ENCODE measurements at regions not wholly inside any gene's neighbourhood (a gene's known extent, or its start where the extent isn't known, plus 50 kb on each side); places are given as distances from the start of the nearest gene placed in this dataset.
"Not testable (repeated sequence)": the region's sequence is repeated elsewhere in the genome, so short reads cannot be mapped to it uniquely, and the experiment has no call there.

- no peak for DNase-seq
Observed at GRCh38 chr7:142698429-142698828, 50.8 kb upstream of the PRSS1 start.

GRCh38 chr7:142697270-142697669 lies 52.0 kb upstream of the PRSS1 start:
- no peak for DNase-seq

GRCh38 chr7:142696456-142697179 lies 52.7 kb upstream of the PRSS1 start:
- DNase-seq = no peak

GRCh38 chr7:142693911-142694310 lies 55.4 kb upstream of the PRSS1 start:
- DNase-seq = no peak

- no peak for DNase-seq
Observed at GRCh38 chr7:142690554-142691182, 58.6 kb upstream of the PRSS1 start.

- no peak for DNase-seq
Observed at GRCh38 chr7:142689439-142690120, 59.7 kb upstream of the PRSS1 start.

- no peak for DNase-seq
Observed at GRCh38 chr7:142685877-142686508, 63.3 kb upstream of the PRSS1 start.

- no peak for DNase-seq
Observed at GRCh38 chr7:142681314-142682092, 67.8 kb upstream of the PRSS1 start.

- DNase-seq = no peak
Observed at GRCh38 chr7:142671506-142671905, 77.8 kb upstream of the PRSS1 start.

GRCh38 chr7:142670511-142670910 lies 78.8 kb upstream of the PRSS1 start:
- no peak for DNase-seq

GRCh38 chr7:142669074-142669654 lies 80.1 kb upstream of the PRSS1 start:
- no peak for DNase-seq

- DNase-seq = no peak
Observed at GRCh38 chr7:142668495-142668894, 80.8 kb upstream of the PRSS1 start.

GRCh38 chr7:142657376-142657775 lies 91.9 kb upstream of the PRSS1 start:
- DNase-seq = no peak

- DNase-seq = no peak
Observed at GRCh38 chr7:142654398-142654797, 94.9 kb upstream of the PRSS1 start.

GRCh38 chr7:142647749-142648148 lies 101.5 kb upstream of the PRSS1 start:
- DNase-seq = no peak

- DNase-seq = no peak
Observed at GRCh38 chr7:142646386-142647140, 102.7 kb upstream of the PRSS1 start.

GRCh38 chr7:142645777-142646176 lies 103.5 kb upstream of the PRSS1 start:
- no peak for DNase-seq

- DNase-seq = no peak
Observed at GRCh38 chr7:142642316-142642715, 107.0 kb upstream of the PRSS1 start.

GRCh38 chr7:142641252-142641651 lies 108.0 kb upstream of the PRSS1 start:
- not testable (repeated sequence) for DNase-seq

- no peak for DNase-seq
Observed at GRCh38 chr7:142638581-142638980, 110.7 kb upstream of the PRSS1 start.

- no peak for DNase-seq
Observed at GRCh38 chr7:142637240-142637639, 112.0 kb upstream of the PRSS1 start.

All from occipital lobe (tissue), 1 donor.